Activated CD8-positive, alpha-beta memory T cell treated with anti-CD3 and anti-CD28 coated beads for 24 hours (primary cell): ENCODE measurements at regions not wholly inside any gene's neighbourhood (a gene's known extent, or its start where the extent isn't known, plus 50 kb on each side); places are given as distances from the start of the nearest gene placed in this dataset.
"Not testable (repeated sequence)": the region's sequence is repeated elsewhere in the genome, so short reads cannot be mapped to it uniquely, and the experiment has no call there.

Experiments
- DNase-seq: peaks from one replicate; pipeline ENCODE4 v3.0.0-alpha.2; 2020

GRCh38 chr3:170814822-170815221, 55.2 kb downstream of the RPL22L1 start:
- DNase-seq: no peak

- no peak for DNase-seq
Observed at GRCh38 chr3:170813266-170813665, 56.7 kb downstream of the RPL22L1 start.

- DNase-seq: peak; percentile 76
Observed at GRCh38 chr3:170811928-170812591, 57.9 kb downstream of the RPL22L1 start.

DNA sequence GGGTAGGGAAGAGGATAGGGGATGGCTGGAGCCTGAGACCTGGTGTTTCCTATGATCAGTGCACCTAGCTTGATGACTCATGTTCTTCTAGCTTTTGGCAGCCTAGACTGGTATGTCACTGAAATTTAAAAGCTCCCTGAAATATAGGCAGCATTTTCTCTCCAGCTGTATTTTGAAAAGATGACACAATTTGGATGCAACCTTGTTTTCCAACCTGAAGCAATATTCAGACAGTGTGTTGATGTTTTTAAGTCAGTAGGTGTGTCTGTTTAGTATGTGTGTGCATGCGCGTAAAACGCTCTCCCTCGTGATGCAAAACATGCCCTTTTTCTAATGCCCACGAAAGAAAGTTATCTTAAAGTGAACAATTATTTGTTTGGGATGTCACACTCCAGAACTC, 58.5 kb downstream of the RPL22L1 start:
- DNase-seq: no peak

DNA sequence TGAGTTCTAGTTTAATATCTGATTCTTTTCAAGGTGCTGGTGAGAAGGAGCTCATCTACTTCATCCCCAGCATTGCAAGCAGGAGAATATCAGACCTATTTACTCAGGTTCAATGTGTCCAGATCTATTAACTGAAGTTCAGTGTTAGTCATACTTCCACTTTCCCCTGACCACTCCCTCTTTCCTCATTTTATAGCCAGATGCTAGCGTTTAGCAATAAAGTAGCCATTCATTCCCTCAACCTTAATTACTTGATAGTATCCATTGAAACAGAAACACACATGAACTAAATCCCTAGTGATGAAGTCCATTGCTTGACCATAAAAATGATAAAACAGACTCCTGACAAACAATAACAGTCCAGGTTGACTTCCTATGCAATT, 60.0 kb downstream of the RPL22L1 start:
- DNase-seq: no peak

- DNase-seq: no peak
Observed at GRCh38 chr3:170809007-170809974, 60.7 kb downstream of the RPL22L1 start.

DNA sequence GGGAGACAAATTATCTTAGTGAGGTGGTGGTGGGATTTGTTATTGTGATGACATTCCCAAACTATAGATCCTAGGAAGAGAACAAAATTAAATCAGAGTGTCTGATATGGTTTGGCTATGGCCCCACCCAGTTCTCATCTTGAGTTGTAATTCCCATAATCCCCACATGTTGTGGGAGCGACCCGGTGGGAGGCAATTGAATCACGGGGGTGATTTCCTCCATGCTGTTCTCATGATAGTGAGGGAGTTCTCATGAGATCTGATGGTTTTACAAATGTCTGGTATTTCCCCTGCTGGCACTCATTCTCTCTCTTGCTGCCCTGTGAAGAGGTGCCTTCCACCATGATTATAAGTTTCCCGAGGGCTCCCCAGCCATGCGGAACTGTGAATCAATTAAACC, 62.0 kb downstream of the RPL22L1 start:
- no peak for DNase-seq

- no peak for DNase-seq
Observed at GRCh38 chr3:170806676-170807075, 63.3 kb downstream of the RPL22L1 start.

DNA sequence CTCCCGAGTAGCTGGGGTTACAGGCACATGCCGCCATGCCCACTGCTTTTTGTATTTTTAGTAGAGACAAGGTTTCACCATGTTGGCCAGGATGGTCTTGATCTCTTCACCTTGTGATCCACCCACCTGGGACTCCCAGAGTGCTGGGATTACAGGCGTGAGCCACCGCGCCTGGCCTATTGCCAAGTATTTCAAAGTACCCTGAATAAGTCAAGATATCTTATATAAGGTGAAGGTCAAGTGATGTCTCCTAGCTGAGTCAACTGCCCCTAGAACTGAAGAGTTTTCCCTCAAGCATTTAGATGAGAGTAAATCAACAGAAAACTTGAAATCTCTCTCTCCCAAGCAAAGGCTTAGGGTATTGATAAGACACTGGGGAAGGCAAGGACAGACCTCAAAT, 63.9 kb downstream of the RPL22L1 start:
- DNase-seq: no peak

- DNase-seq: not testable (repeated sequence)
Observed at GRCh38 chr3:170805296-170805695, 64.7 kb downstream of the RPL22L1 start.

GRCh38 chr3:170804634-170805033, 65.4 kb downstream of the RPL22L1 start:
- DNase-seq: not testable (repeated sequence)

- DNase-seq: no peak
Observed at GRCh38 chr3:170804078-170804477, 65.9 kb downstream of the RPL22L1 start.

DNA sequence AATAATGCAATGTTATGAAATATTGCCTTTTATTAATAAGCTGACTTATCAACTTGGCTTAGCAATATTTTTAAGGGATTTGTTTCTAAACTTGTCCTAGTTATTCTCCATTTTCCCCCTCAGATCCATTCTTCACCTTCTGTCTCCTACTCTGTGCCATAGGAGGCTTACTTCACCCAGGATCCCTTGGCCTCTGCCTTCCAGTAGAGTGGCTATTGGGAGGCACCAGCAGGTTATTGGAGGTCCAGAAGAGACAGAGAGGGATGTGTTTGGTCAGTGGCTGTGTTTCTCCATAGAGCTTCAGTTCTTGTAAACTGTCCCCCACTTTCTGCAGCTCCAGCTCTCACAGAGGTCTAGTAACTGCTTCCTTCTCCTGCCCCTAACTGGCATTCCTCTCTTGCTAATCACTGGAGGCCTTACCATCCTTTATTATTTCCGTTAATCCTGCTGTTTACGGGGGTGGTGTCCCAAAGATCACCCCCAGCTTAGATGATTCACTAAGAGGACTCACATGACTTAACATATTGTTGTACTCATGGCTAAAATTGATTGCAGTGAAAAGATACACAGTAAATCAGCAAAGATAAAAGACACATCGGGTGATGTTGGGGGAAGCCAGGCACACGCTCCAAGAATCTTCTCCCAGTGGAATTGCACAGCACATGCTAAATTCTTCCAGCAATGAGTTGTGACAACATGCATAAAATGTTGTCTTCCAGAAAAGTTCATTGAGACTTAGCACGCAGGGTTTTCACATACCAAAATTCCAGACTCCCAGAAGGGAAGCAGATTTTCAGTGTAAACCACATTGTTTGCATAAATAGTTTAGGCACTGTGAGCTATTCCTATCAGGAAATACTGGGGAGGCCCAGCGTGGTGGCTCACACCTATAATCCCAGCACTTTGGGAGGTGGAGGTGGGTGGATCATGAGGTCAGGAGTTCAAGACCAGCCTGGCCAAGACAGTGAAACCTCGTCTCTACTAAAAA, 67.5 kb downstream of the RPL22L1 start:
- DNase-seq: no peak

- no peak for DNase-seq
Observed at GRCh38 chr3:170801597-170801996, 68.4 kb downstream of the RPL22L1 start.

GRCh38 chr3:170800275-170800674, 69.7 kb downstream of the RPL22L1 start:
- not testable (repeated sequence) for DNase-seq

GRCh38 chr3:170799009-170799408, 71.0 kb downstream of the RPL22L1 start:
- DNase-seq: no peak

GRCh38 chr3:170797685-170798084, 72.3 kb downstream of the RPL22L1 start:
- no peak for DNase-seq

DNA sequence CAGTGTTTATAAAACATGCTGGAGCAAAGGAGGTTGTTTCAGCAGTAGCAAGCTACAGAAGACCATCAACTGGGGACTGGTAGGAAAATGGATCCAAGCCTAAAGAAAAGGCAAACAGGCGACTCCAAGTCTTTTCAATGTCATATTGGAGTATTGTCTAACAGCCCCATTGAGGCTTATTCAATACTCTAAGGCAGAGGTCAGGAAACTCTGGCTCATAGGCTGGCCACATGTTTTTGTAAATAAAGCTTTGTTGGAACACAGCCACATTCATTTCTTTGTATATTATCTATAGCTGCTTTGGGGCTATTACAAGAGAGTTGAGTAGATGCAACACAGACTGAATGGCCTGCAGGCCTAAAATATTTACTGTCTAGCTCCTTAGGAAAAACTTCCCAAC, 77.5 kb downstream of the RPL22L1 start:
- DNase-seq: no peak

DNA sequence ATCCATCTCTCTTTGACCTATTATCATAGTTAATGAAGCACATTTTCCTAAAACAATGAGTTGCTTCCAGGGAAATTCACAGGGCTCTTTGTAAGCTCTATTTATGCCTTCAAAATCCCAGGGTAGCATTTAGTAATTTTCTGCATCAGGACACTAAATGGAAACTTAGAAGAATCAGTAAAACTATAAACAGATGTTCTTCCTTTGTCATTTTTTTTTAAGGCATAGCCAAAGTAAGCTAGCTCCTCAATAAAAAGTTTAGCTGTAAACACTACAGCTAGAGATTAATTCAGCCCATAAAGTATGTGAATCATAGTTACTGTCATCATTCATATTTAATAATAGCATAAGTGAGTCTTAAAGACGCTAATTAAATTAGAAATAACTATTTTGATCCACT, 79.3 kb downstream of the RPL22L1 start:
- no peak for DNase-seq

- no peak for DNase-seq
Observed at GRCh38 chr3:170787464-170787863, 82.5 kb downstream of the RPL22L1 start.

- no peak for DNase-seq
Observed at GRCh38 chr3:170785454-170785853, 84.5 kb downstream of the RPL22L1 start.

DNA sequence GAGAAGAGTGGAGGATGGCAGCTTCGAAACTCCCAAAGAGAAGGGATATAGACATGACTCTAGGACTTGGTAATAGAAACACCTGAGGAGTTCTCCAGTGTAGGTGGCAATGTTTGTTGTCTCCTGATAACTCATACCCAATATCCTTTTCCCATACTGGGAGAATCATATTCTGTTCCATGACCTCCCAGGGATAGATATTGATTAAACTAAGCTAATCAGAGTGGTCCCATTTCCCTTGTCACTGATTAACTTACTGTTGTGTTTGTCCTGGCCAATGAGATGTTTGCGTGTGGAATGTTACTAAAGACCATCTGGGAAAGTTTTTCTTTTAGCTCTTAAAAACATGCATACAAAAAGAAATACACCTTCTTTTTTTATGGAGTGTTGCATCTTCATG, 85.6 kb downstream of the RPL22L1 start:
- no peak for DNase-seq

GRCh38 chr3:170780955-170781354, 89.0 kb downstream of the RPL22L1 start:
- no peak for DNase-seq
